Transverse colon (tissue), 4 donors: ENCODE measurements at regions not wholly inside any gene's neighbourhood (a gene's known extent, or its start where the extent isn't known, plus 50 kb on each side); places are given as distances from the start of the nearest gene placed in this dataset.

Experiments used
- POLR2A ChIP-seq: fragments of 450-650 bp; IDR thresholded peaks from one replicate; pipeline ENCODE4 v1.6.1; 2016; ENCODE audit warnings: antibody characterized with exemption, mild to moderate bottlenecking, moderate library complexity
- POLR2AphosphoS5 ChIP-seq, 3 donors: sonication (generic); formaldehyde crosslinking; IDR thresholded peaks; one replicate each; pipeline ENCODE4 v1.6.1; 2016; ENCODE audit warnings: antibody characterized with exemption in 3 of 3
- TF ChIP-seq, protein P1 (sequence below), 5 experiments: fragments of 200-600 bp in 3 of 5; fragments of 450-650 bp in 2 of 5; sonication (generic) in 3 of 5; IDR thresholded peaks; 1 replicate in 2 of 5; 2 replicates in 3 of 5; pipeline ENCODE4 v1.5.1; 2016 to 2017; ENCODE audit warnings: antibody characterized with exemption in 5 of 5, inconsistent platforms in 3 of 5, mild to moderate bottlenecking in 2 of 5, moderate library complexity in 1 of 5

DNA sequence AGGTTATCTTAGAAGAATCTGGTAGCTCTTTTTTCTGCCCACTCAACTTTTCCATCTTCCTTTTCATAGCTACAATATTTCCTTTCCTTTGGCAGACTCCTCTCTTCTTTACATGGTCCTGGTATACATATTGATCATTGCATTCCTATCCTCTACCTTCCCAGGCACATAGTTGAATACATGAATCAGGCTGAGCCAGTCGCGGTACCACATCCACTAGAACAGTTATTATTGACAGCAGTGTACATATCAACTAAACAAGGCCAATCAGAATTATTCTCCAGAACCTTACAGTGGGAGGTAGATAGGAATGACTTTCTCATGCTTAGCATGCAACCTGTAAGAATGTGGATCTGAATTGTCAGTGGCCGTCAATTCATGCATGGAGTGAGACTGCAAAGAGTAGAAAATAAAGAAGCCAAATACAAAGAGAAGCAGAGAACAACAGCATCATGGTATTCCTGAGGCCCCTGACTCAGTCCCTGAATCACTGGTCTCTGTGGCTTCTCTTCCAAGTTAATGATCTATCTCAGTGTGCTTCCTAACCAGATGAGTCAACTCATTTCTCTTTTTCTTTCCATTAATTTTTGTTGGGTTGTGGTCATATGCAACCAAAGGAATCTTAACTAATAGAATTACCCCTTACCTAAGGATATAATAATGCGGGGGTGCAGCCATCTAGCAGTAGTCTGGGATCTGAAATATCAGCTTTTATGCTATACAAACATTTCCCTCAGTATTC lies 60.9 kb upstream of the DCBLD2 start:
- TF ChIP-seq, protein P1, sequence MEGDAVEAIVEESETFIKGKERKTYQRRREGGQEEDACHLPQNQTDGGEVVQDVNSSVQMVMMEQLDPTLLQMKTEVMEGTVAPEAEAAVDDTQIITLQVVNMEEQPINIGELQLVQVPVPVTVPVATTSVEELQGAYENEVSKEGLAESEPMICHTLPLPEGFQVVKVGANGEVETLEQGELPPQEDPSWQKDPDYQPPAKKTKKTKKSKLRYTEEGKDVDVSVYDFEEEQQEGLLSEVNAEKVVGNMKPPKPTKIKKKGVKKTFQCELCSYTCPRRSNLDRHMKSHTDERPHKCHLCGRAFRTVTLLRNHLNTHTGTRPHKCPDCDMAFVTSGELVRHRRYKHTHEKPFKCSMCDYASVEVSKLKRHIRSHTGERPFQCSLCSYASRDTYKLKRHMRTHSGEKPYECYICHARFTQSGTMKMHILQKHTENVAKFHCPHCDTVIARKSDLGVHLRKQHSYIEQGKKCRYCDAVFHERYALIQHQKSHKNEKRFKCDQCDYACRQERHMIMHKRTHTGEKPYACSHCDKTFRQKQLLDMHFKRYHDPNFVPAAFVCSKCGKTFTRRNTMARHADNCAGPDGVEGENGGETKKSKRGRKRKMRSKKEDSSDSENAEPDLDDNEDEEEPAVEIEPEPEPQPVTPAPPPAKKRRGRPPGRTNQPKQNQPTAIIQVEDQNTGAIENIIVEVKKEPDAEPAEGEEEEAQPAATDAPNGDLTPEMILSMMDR (IDR thresholded peaks at IDR 0.05) = no peak
- TF ChIP-seq POLR2A (no peak), POLR2AphosphoS5 (IDR thresholded peaks at IDR 0.05) (no peak)
